ENCODE measurements at regions not wholly inside any gene's neighbourhood (a gene's known extent, or its start where the extent isn't known, plus 50 kb on each side); places are given as distances from the start of the nearest gene placed in this dataset.

DNA sequence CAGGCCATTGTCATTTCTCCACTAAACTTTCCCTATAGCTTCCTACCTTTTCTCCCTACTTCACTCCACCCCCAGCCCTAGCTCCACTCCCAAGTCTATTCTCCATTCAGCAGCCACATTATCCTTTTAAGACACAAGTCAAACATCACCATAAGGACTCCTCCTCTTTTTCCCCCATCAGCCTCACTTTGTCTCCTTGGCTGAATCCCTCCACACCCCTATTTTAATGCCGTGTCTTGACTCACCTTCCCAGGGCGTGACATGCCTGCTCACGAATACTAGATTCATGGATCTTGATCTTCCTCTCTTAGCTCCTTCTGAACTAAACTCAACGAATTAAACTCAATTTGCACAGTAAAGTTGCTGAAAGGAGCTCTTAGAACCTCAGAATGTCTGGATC, 281.9 kb downstream of the PTTG2 start:
- Histone ChIP-seq H3K27ac (ENCODE audit: low read depth, low read length) (no peak overlapping the region), H3K4me3 (ENCODE audit: extremely low read depth in 1 of 4, insufficient read depth in 2 of 4, low read depth in 3 of 4, low read length in 4 of 4) (no peak overlapping the region), H3K9me3 (ENCODE audit: insufficient read depth in 2 of 2, low read depth in 1 of 2, low read length in 1 of 2) (no peaks in the 10 kb centered on the region), H3K56ac (replicated peaks; ENCODE audit: insufficient read length, low read depth, low read length) (no peak overlapping the region), H3K18ac (ENCODE audit: extremely low read depth, low read length) (no peak overlapping the region), H2AK5ac (ENCODE audit: low read depth, low read length) (no peak overlapping the region), H3K9ac (replicated peaks in 1 of 4; ENCODE audit: extremely low read depth in 1 of 4, low read depth in 3 of 4, low read length in 3 of 4) (no peak overlapping the region), H2BK20ac (ENCODE audit: low read length) (no peak overlapping the region), H2BK5ac (ENCODE audit: low read depth, low read length) (no peak overlapping the region), H3K23me2 (ENCODE audit: low read depth, low read length) (peaks cover 5% of the 10 kb centered on the region; the same call in 1 of the 2 replicates), H4K5ac (ENCODE audit: insufficient read length, low read depth, low read length) (no peak overlapping the region), H3K4ac (replicated peaks; ENCODE audit: insufficient read length, low read depth, low read length) (no peak overlapping the region), H4K91ac (replicated peaks; ENCODE audit: insufficient read length, low read length) (no peak overlapping the region), H3K79me2 (ENCODE audit: control insufficient read depth in 1 of 2, insufficient read depth in 2 of 2, low read length in 2 of 2) (no peaks in the 10 kb centered on the region), H2AFZ (ENCODE audit: low read length) (no peak overlapping the region), H2BK15ac (ENCODE audit: low read length) (no peak overlapping the region), H4K8ac (ENCODE audit: extremely low read depth, insufficient read depth, low read length) (no peak overlapping the region), H3K4me1 (replicated peaks in 1 of 4; ENCODE audit: control insufficient read depth in 3 of 4, insufficient read depth in 4 of 4, low read length in 3 of 4) (peaks cover 0 to 3% (median 0%) of the 10 kb centered on the region in 4 experiments; a peak in 1 of 7 replicates), H3K4me2 (ENCODE audit: insufficient read depth in 1 of 2, low read depth in 2 of 2, low read length in 2 of 2) (no peak overlapping the region), H4K20me1 (replicated peaks in 1 of 2; ENCODE audit: control insufficient read depth in 1 of 2, insufficient read depth in 2 of 2, low read length in 2 of 2) (peaks cover 0 to 5% of the 10 kb centered on the region in 2 experiments), H3K36me3 (ENCODE audit: control insufficient read depth in 2 of 4, insufficient read depth in 4 of 4, low read length in 3 of 4) (no peaks in the 10 kb centered on the region), H3K23ac (ENCODE audit: insufficient read length) (no peak overlapping the region), H3K14ac (ENCODE audit: insufficient read length) (no peak overlapping the region), H3K79me1 (ENCODE audit: low read depth, low read length) (peaks cover 4% of the 10 kb centered on the region; the same call in 1 of the 2 replicates), H2BK12ac (ENCODE audit: low read depth, low read length) (no peak overlapping the region), H3K27me3 (replicated peaks in 1 of 4; ENCODE audit: control insufficient read depth in 3 of 4, extremely low read depth in 1 of 4, insufficient read depth in 3 of 4, low read length in 3 of 4) (no peaks in the 10 kb centered on the region), H2BK120ac (replicated peaks; ENCODE audit: low read depth, low read length) (no peak overlapping the region)
- FAIRE-seq (no peak), DNase-seq (ENCODE audit: low read depth in 1 of 2, low spot score in 2 of 2) (no peak)
- no peak for TF ChIP-seq CBX5 (IDR thresholded peaks at IDR 0.05; ENCODE audit: low read depth, low read length)
- no peak for TF ChIP-seq TAF1 (IDR thresholded peaks at IDR 0.05; ENCODE audit: low read depth, low read length)
- no peak for TF ChIP-seq BRCA1 (IDR thresholded peaks at IDR 0.05; ENCODE audit: low read depth, low read length)
- TF ChIP-seq FOSL1 (IDR thresholded peaks at IDR 0.05; ENCODE audit: insufficient read depth, low read depth, low read length), result no peak
- CTCF ChIA-PET (ENCODE audit: partially characterized antibody), result interaction anchor here (1.4 to 2.2 kb wide), 2 partner anchors 8 to 62 kb away, joined by 6 to 10 read pairs; no protein-coding TSS in a partner anchor
- POLR2A ChIA-PET (ENCODE audit: partially characterized antibody), result no interaction called here
- WGBS, 2 experiments (ENCODE audit: extremely low coverage in 1 of 2, insufficient coverage in 1 of 2, insufficient read length in 1 of 2, insufficient replicate concordance in 2 of 2, low coverage in 1 of 2, low lambda C conversion rate in 2 of 2, missing lambda C conversion rate in 1 of 2), result 89% methylated on average over 4 of the region's 4 CpGs; no CpG with 5 or more reads in 1 of the 2 experiments
